Kidney tubule cell (primary cell): ENCODE measurements at regions not wholly inside any gene's neighbourhood (a gene's known extent, or its start where the extent isn't known, plus 50 kb on each side); places are given as distances from the start of the nearest gene placed in this dataset.
A peak's percentile ranks its signal among the peaks of the same experiment; 100 is the strongest.

Experiments used
- DNase-seq: peaks from one replicate; pipeline ENCODE4 v3.0.0-alpha.2; 2018; ENCODE audit warnings: low spot score

- peak; percentile 71 for DNase-seq
Observed at GRCh38 chr18:22847392-22847791, 85.7 kb upstream of the RBBP8 start.

- DNase-seq = no peak
Observed at GRCh38 chr18:22847867-22848451, 85.2 kb upstream of the RBBP8 start.

GRCh38 chr18:22848615-22849014, 84.5 kb upstream of the RBBP8 start:
- DNase-seq = peak; percentile 56

DNA sequence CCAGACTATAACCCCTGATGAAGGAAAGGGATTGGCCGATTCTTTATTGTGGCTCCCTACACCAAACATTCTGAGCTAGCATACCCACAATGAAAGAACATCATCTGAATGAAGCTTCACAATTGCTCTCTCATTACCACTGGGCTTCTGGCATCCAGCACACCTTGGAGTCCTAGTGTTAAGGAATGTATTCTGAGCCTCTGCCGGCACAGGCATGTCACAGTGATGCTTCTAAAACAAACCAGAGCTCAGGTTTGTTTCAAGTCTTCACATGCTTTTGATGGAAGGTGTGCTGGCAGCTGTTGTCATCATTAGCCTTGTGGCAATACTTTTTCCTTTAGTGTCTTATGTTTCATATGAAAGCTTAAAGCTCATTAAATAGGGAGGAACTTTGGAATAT, 76.3 kb upstream of the RBBP8 start:
- DNase-seq = peak; percentile 60

GRCh38 chr18:22858121-22858520, 75.0 kb upstream of the RBBP8 start:
- DNase-seq = no peak

DNA sequence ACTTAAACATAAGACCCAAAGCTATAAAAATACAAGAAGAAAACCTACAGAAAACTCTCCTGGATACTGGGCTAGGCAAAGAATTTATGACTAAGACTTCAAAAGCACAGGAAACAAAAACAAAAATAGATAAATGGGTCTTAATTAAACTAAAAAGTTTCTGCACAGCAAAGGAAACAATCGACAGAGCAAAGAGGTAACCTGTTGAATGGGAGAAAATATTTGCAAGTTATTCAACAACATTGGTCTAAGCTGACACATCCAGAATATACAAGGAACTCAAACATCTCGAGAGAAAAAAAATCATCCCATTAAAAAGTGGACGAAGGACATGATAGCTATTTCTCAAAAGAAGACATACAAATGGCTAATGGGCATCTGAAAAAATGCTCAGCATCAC, 72.3 kb upstream of the RBBP8 start:
- DNase-seq = no peak

- DNase-seq = peak; percentile 14
Observed at GRCh38 chr18:22865354-22866116, 67.6 kb upstream of the RBBP8 start.

DNA sequence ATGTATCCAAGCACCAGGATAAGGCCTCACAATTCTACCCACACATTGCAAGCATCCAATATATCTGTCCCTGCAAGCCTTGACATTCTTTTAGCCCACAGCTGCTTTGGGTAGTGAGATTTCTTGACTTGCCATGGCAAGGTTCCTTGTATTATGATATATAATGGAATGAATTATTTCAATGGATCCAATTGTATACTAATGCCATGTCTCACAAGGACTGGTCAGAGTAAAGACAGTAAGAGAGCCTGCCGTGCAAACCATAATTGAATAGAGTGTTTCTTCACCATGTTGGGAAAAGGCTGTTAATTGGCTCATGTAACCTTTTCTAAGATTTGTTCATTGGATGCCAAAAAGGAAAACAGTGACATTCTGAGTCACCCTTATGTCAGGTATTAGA, 64.3 kb upstream of the RBBP8 start:
- peak; percentile 14 for DNase-seq

- peak; percentile 53 for DNase-seq
Observed at GRCh38 chr18:22871809-22872525, 61.2 kb upstream of the RBBP8 start.

DNA sequence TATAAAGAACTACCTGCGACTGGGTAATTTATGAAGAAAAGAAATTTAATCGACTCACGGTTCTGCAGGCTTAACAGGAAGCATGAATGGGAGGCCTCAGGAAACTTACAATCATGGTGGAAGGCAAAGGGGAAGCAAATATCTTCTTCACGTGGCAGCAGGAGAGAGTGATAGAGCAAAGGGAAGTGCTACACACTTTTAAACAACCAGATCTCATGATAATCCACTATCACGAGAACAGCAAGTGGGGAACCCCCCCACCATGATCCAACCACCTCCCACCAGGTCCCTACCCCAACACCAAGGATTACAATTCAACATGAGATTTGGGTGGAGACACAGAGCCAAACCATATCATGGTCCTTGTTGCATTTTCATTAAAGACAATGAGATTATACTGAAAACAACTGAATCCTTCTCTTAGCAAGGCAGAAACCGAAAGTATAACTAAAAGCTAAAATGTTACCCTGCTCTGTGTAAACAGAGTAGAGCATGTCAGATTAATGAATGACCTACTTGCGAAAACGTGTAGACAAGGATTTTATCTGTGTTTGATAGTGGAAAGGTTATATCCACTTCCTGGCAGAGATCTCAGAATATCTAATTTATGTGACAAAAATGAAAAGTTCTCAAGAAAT, 60.1 kb upstream of the RBBP8 start:
- peak; percentile 49 for DNase-seq

GRCh38 chr18:22879293-22879692, 53.8 kb upstream of the RBBP8 start:
- DNase-seq = no peak

- no peak for DNase-seq
Observed at GRCh38 chr18:22882084-22882483, 51.0 kb upstream of the RBBP8 start.

- no peak for DNase-seq
Observed at GRCh38 chr18:22883179-22883578, 49.9 kb upstream of the RBBP8 start.
